ENCODE measurements at regions not wholly inside any gene's neighbourhood (a gene's known extent, or its start where the extent isn't known, plus 50 kb on each side); places are given as distances from the start of the nearest gene placed in this dataset.

DNA sequence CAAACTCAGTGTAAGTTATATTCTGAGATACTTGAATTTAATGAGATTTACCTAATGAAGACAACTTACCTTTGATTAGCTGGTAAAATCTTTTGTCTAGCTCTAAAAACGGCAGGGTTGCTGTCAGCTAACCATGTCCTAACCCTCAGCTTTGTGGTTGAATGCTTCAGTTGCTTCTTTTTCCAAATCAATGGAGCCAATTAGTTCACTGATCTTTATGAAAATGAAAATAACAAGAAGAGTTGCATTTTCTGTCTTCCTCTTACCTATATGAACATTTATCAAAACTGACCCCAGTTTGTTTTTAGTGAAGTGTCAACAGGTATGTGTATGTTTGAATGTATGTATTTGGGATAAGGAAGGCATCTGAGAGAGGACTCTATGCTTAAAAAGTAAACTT lies 253.1 kb upstream of the MTPN start:
- no peak for DNase-seq

DNA sequence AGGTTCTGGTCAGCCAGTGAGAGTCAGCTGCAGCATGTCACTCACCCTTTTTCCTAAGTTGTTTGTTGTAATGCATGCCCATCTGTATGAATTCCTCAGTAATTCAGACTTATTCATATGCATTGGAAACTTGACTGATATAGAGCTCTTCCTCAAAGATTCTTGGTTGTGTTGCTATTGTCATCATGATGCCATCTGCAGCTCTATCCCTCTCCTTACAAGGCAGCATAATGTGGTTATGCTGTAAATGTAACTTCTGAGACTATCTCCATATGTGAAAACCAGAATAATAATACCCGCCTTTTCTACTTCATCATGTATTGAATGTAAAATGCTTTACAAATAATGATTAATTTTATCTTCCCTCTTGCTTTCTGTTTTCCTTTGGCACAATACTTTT lies 252.6 kb upstream of the MTPN start:
- no peak for DNase-seq

DNA sequence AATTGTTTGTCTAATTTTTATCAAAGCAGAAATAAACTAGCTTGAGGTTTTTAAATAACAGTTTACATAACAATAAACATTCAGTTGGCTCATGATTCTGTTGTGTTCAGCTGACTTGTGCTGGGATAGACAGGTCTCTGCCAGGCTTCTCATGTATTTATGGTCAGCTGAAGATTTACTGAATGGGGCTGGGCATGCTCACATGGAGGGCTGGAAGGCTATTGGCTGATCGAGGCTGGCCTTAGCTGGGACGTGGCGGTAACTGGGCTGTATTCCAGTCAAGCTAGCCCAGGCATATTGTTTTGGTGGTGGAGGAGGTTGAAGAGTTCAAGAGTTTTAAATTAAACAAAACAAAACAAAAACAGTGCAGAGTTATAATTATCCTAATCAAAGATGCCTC lies 251.0 kb upstream of the MTPN start:
- no peak for DNase-seq

DNA sequence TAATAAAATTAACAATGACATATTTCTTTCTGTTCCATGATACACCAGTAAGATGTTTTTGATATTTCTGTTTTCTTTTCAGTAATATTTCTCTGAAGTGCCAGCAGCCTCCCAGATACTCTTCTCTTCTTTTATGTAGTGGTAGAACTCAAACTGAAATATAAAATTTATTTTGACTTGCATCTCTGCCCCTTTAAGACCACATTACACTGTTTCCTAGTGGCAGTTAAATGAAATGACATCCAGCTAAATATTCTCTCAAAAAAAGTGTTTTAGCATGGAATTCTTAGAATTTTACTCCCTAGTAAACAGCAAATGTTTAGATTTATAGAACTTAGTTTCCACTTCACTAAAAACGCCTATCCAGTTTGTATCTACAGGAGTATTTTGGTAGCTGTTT lies 237.2 kb upstream of the MTPN start:
- no peak for DNase-seq

DNA sequence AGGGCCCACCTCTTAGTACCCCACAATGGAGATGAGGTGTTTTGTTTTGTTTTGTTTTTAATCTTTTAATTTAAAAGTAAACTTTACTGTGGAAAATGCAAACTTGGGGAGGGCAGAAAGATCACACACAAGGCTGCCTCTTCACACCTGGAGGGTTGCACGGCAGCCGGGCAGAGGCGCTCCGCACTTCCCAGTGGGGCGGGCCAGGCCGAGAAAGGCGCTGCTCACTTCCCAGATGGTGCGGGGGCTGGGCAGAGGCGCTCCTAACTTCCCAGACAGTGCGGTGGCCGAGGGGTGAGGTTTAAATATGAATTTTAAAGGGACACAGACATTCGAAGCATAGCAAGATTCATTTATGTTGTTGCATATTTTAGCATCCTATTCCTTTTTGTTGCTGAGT lies 235.9 kb upstream of the MTPN start:
- DNase-seq: no peak

DNA sequence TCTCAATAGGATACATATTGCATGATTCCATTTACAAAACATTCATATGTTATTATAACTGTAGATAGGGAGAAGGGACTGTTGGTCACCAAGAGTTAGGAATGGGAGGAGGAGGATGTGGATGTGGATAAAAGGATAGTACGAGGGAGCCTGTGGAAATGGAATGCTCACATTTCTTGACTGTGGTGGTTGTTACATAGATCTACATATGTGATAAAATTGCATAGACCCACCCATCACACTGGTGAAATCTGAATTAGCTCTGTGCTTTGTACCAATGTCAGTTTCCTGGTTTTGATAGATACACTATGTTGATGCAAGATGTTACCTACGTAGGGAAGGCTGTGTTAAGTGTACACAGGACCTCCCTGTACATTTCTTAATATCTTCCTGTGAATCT lies 233.5 kb upstream of the MTPN start:
- no peak for DNase-seq

DNA sequence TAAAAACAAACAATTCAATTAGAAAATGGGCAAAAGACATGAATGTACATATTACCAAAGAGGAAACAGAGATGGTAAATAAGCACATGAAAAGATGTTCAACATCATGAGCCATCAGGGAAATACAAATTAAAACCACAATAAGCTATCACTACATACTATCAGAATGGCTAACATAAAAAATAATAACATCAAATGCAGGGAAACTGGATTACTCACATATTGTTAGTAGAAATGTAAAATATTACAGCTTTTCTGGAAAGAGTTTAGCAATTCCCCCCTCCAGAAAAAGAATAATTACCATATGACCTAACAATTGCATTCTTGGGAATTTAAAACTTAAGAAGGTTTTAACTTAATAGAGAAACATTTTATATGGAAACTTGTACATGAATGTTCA lies 232.9 kb upstream of the MTPN start:
- no peak for DNase-seq

DNA sequence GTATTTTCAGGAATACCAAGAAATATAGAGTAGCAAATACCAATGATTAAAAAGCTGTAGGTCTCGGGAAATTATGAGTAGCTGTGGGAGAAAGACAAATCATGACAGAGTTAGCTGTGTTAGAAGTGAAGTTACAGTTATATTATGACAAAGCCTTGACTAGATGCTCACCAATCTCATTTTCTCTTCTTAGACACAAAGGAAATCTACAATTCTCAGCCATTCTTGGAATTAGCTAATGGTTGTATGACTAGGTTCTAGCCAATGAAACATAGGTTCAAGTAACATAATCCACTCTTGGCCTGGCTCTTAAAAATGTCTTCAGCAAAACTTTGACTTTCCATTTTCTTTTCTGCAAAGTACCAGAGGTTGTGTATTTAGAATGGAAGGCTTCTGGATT lies 228.8 kb upstream of the MTPN start:
- no peak for DNase-seq

DNA sequence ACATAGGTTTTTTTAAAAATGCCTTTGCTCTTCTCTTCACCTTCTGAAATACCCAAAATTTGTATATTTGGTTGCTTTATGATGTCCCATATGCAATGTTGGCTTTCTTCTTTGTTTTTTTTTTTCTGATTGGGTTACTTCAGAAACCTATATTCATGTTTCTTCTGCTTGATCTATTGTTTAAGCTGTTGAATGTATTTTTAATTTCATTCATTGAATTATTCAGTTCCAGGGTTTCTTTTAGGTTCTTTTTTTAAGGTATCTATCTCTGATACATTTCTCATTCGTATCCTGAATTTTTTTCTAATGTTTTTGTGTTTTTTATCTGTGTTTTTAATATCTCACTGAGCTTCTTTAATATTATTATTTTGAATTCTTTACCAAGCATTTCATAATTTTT lies 221.0 kb upstream of the MTPN start:
- no peak for DNase-seq

DNA sequence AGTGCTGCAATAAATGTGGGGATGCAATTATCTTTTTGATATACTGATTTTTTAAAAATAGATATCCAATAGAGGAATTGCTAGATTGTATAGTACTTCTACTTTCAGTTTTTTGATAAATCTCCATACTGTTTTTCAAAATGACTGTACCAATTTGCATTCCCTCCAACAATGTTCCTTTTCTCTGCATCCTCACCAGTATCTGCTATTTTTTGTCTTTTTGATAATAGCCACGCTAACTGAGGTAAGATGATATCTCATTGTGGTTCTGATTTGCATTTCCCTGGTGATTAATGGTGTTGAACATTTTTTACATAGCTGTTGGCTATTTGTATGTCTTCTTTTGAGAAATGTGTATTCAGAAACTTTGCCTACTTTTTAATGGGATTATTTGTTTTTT lies 217.7 kb upstream of the MTPN start:
- no peak for DNase-seq

DNA sequence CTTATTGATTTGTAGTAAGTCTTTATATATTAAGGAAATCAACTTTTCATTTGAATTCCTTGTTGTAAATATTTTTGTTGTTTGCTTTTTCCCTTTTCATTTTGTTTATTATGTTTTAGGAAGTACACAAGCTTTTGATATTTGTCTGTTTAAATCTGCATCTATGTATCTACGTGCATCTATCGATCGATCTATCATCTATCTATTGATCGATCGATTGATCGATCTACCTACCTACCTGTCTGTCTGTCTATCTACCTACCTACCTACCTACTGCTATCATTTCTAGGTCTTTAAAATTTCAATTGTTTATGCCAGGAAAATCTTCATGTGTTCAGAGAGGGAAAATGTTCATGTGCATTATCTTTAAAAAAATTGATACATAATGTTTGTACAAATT lies 216.8 kb upstream of the MTPN start:
- DNase-seq: no peak

DNA sequence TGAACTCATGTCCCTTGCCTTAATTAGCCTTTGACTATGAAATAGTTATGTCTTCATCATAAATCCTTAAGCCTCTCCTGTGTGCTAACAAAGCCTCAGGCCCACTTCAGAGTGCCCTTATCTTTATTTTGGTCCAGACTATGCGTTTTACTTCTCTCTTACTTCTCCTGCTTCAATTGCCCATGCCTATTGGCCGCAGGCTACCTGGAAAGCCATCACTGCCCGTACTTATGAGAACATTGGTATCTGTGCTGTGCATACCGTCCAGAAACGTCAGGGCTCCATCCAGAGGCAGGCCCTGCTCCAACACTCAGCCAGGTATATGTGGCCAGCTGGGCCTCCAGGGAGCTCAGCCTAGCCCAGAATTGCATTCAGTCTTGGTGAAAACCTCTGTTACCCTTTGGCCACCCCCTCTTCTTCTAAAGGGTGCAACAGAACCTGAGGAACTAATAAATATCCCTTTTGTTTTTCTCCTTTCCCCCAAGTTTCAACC lies 212.4 kb upstream of the MTPN start:
- DNase-seq: no peak

DNA sequence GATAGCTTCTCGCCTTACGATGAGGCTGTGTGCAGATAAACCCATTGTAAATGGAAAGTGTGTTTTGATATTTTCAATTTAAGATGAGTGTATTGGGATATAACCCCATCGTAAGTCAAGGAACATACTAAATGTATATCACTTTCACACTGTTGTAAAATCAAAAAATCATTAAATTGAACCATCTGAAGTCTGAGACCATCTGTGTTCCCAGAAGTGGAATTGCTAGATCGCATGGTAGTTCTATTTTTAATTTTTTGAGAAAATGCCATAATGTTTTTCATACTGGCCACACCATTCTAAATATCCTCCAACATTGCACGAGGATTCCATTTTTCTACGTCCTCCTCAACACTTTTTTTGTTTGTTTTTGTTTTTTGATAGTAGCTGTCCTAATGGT lies 209.1 kb upstream of the MTPN start:
- no peak for DNase-seq

DNA sequence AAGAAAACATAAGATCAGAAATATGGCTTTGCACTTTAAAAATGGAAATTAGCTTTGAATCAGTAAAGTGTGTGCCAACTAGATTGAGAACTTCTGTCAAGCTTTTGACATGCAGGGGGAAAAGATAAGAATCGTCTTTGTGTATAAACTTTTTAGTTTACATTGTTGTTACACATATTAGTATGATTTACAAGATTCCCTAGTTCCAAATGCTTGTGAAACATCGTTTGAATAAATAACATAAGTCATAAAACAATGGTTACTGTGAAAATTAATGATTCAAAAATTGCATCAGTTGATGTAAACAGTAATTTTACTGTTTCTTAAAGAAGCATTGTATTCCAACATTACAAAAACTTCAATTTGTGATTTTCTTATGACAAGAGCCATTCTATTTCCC lies 207.6 kb upstream of the MTPN start:
- DNase-seq: no peak

DNA sequence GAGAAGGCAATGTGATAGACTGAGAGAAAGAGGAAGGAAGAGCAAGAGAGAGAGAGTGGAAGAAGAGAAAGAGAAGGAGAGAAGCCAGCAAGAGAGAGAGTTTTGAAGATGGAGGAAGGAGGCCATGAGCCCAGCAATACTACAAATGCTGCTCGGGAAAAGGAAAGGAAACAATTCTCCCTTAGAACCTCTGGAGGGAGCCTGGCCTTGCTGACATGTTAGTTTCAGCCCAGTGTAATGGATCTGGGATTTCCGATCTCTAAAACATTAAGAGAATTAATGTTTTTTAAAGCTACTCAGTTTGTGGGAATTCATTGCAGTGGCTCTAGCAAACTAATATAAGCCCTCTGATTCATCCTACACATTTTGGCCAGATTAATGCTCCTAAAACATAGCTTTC lies 206.8 kb upstream of the MTPN start:
- DNase-seq: no peak

DNA sequence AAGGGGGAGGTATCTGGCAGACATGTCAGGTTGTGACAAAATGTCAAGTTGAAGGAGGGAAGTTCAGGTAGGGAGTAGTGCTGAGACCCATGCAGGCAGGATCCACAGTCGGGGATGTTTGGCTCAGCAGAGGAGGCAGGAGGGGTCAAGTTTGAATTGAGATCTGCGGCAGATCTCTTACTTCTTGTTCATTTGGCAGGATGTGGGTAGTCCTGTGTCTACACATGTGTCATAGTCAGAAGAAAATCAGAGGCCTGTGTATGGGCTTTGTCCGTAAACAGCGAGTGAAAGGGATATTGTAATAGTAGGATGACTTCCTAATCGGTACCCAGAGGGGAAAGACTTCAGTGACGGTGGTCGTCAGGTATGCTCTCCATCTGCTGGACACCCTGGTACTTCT lies 203.8 kb upstream of the MTPN start:
- DNase-seq: no peak

DNA sequence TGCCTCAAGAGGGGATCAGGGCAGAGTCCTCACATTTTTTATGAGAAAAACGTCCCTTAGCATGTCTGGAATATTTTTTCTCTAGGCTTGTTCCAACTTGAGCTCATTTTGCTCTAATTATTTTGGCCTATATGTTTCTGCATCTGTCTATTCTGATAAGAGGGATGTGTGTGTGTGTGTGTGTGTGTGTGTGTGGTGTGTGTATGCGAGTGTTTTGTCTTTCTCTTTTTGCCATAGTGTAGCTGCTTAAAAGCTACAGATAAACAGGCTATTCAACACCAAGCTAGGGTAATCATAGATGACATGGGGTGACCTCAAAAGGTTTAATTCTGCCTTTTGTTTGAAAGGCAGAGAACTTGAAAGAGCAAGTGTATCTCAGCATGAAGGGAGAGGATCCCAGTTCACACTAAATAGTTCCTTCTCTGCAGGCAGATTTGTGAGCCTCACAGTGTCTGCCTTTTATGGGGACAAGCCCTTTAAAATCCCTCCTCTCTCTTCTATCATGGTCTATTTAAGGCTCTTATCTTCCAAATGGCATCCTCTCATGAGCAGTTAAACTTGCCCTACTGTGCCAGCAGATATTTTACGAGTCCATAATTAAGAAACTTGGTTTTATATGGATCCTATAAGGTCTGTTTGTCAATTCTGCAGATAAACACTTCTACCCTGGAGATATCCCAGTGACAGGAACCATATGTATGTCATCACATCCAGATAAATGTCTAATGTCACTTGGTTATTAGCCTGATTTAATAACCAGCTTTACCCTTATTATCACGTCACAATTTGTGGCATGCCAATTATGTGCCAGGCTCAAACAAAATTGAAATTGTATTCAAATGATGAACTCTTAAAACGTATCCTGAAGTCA lies 202.9 kb upstream of the MTPN start:
- no peak for DNase-seq

DNA sequence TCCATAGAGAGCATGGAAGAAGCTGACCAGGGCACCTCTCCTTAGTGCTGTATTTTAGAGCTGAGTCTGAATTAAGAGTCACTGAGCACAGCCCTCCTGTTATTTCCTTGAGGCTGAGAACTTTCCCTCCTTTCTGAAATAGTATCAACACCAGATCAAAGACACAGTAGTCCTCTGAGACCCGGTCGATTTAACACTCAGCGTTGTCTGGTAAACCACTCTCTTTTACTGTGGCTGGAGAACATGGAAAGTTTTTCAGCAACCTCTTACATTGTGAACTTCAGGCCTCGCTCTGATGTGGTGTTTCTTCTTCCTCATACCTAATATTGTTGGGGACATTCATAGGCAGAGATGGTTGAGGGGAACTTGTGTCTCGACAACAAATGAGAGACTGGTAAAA lies 202.0 kb upstream of the MTPN start:
- no peak for DNase-seq

DNA sequence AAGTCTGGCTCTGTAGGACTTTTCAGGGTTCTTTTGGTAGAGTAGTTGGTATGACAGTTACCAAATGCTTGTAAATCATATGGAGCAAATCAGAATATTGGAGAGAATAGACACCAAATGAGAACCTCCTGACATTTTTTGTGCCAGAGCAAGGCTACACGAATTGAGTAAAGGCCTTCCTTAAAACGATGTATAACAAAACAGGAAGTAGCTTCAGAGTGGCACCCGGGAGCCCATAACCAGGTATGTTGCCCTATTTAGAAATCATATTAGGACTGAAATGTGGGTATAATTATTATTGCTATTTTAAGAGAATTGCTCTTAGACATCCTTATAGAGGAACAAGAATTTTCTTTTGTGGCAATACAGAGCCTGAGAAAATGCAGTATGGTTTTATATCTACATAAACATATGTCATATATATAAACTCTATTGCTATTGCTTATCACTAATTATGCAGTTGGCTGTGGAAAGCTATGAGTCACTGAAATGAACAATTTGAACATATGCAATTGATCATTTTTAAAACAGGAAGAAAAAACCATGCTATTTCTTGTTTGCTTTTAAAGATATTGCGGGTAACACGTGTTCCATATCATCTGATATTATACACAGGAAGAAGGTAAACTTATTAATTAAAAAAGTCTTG lies 197.4 kb upstream of the MTPN start:
- DNase-seq: no peak

DNA sequence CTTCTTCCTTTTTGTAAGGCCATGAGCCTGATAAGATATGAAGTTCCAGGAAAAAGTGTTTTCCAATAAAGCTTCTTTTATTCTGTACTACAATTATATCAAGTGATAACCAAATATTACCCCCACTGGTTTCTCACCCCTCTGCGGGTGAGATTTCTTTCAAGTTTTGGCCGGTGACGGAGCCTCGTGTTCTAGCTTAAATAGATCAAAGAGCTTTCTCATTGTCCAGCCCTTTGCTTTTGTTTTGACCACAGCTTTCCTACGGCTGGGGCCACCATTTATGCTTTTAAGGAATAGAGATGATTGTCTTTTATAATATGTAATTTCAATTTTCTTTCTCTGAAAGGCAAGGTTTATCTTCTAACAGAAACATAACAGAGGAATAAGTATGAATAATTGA lies 196.7 kb upstream of the MTPN start:
- DNase-seq: no peak

DNA sequence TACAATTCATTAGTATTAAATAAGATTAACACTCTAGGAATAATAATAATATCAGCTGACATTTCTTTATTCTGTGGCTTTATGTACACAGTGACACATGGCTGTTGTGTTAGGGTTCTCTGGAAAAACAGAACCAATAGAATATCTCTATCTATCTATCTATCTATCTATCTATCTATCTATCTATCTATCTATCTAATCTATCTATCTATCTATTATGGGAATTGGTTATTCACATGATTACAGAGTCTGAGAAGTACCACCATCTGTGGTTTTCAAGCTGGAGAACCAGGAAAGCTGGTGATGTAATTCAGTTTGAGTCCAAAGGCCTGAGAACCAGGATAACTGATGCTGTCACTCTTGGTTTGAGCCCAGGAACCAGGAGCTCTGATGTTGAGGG lies 194.1 kb upstream of the MTPN start:
- no peak for DNase-seq

DNA sequence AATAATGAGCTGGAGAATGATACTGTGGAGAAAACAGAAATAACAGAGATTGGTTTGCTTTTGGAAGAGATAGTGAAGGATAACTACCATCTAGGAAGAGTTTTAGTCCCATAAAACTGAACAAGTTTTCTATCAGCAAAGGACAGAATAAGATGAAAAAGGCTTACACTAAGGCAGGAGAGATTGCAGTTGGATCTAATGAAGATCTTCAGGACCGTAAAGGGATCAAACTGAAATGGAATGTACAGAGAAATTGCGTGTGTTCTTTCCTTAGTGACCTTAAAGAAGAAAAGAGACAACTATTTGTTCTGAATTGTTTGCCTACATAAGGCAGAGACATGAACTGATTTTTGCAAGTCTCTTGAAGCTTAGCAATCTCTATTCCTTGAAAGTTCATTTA lies 191.7 kb upstream of the MTPN start:
- DNase-seq: no peak

DNA sequence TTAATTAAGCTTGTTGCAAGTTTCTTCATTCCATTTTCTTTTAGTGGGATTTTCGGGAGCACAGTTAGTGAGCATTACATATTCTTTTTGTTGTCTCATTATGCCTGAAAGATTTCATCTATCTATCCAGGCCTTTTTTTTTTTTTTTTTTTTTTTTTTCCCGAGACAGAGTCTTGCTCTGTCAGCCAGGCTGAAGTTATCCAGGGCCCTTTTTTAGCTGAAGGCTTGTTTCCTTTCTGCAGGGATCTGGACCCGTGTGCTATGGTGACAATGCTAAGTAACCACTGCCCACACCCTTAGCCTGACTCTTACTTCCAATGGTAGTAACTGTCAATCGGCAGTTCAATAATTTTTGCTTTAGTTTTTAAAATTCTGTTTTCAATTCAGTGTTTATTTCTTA lies 190.8 kb upstream of the MTPN start:
- DNase-seq: no peak

DNA sequence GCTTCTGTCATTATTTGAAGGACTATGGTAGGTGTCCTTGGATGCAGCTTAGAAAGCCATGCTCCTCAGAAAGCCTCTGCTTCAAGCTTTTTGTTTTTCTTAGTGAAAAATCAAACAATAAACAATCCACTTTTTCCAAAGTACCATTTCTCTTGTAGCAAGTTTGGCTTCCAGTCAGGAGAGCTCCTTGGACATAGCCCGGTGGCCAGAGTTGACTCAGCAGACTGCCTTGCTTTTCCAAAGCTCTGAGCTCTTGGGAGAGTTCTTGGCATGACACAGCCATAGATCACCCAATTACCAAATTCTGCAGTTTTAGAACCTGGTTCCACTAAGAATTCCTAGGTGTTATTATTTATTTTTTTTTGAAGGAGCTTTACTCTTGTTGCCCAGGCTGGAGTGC lies 189.4 kb upstream of the MTPN start:
- no peak for DNase-seq

DNA sequence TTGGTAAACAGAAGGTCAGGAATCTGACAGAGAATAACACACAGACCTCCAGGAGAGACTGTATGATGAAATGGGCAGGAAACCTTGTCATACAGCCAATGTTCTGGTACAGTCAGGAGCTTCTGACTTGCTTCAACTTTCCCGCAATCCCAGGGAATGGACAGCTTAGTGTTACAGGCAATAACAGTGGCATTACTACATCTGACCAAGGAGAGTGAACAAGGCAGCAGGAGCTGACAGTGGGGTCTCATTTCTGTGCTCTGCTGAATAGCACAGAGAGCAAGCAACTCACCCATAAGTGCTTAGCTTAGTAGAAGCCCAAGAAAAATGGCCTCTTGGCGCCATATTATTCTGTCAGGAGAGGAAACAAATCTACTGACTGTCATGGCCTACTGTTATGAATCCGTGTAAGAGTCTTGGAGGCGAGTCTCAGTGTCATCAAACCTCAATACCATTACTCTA lies 186.2 kb upstream of the MTPN start:
- DNase-seq: no peak
